ENCODE measurements at regions not wholly inside any gene's neighbourhood (a gene's known extent, or its start where the extent isn't known, plus 50 kb on each side); places are given as distances from the start of the nearest gene placed in this dataset.

GRCh38 chr22:49619301-49619700, 208.4 kb downstream of the BRD1 start:
- no peak for DNase-seq

- DNase-seq = no peak
These were observed 209.1 kb downstream of the BRD1 start for GRCh38 chr22:49618677-49618953.

GRCh38 chr22:49617866-49618676, 209.6 kb downstream of the BRD1 start:
- DNase-seq = no peak

- no peak for DNase-seq
These were observed 210.4 kb downstream of the BRD1 start for GRCh38 chr22:49617264-49617663.

- no peak for DNase-seq
These were observed 211.1 kb downstream of the BRD1 start for GRCh38 chr22:49616356-49617231.

- DNase-seq = no peak
These were observed 212.4 kb downstream of the BRD1 start for GRCh38 chr22:49614966-49615965.

- DNase-seq = no peak
These were observed 214.0 kb downstream of the BRD1 start for GRCh38 chr22:49613511-49614270.

- no peak for DNase-seq
These were observed 214.6 kb downstream of the BRD1 start for GRCh38 chr22:49613108-49613507.

- DNase-seq = no peak
These were observed 218.3 kb downstream of the BRD1 start for GRCh38 chr22:49609207-49609876.

- DNase-seq = no peak
These were observed 219.0 kb downstream of the BRD1 start for GRCh38 chr22:49608660-49609059.

- DNase-seq = no peak
These were observed 219.4 kb downstream of the BRD1 start for GRCh38 chr22:49608228-49608627.

GRCh38 chr22:49607821-49608220, 219.9 kb downstream of the BRD1 start:
- DNase-seq = no peak

- no peak for DNase-seq
These were observed 220.9 kb downstream of the BRD1 start for GRCh38 chr22:49606562-49607290.

- no peak for DNase-seq
These were observed 222.9 kb downstream of the BRD1 start for GRCh38 chr22:49604732-49605302.

GRCh38 chr22:49603016-49603415, 224.7 kb downstream of the BRD1 start:
- DNase-seq = no peak

GRCh38 chr22:49602481-49602880, 225.2 kb downstream of the BRD1 start:
- DNase-seq = no peak

- no peak for DNase-seq
These were observed 225.9 kb downstream of the BRD1 start for GRCh38 chr22:49601614-49602321.

GRCh38 chr22:49600891-49601431, 226.7 kb downstream of the BRD1 start:
- no peak for DNase-seq

GRCh38 chr22:49600468-49600867, 227.2 kb downstream of the BRD1 start:
- DNase-seq = no peak
